HG03039 (cell line): ENCODE measurements at regions not wholly inside any gene's neighbourhood (a gene's known extent, or its start where the extent isn't known, plus 50 kb on each side); places are given as distances from the start of the nearest gene placed in this dataset.
A peak's percentile ranks its signal among the peaks of the same experiment; 100 is the strongest.

Source experiments
- ATAC-seq: cut with Tn5 transposase; IDR thresholded peaks from one replicate; pipeline ENCODE4 v1.9.1; 2021; ENCODE audit warnings: mild to moderate bottlenecking, moderate library complexity; ENCODE audit not compliant: unreplicated experiment

DNA sequence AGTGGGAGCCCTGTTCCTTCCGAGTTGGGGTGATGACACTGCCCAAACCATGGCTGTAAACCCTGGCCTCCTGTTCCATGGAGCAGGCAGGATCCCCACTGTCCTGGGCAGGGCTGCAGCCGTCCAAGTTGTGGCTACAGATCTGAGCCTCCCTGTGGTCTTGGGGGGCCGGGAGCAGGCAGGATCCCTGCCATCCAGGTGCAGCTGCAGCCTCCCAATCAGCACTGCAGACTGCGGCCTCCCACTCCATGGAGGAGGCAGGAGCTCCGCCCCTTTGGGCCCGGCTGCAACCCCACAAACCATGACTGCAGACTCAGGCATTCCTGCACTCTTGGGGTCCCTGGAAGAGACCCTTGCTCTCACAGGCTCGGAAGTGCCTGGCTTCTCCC, 872.1 kb upstream of the GJE1 start:
- no peak for ATAC-seq

DNA sequence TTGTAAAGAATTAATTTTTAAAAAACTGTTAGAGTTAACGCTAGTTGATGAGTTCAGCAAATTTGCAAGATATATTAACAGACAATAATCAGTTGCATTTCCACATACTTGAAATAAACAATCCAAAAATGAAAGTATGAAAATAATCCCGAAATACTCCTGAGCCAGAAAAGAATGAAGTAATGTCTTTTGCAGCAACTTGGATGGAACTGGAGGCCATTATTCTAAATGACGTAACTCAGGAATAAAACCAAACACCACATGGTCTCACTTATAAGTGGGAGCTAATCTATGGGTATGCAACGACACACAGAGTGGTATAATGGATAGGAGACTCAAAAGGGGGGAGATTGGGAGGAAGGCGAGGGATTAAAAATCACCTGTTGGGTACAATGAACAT, 872.9 kb upstream of the GJE1 start:
- ATAC-seq: no peak

DNA sequence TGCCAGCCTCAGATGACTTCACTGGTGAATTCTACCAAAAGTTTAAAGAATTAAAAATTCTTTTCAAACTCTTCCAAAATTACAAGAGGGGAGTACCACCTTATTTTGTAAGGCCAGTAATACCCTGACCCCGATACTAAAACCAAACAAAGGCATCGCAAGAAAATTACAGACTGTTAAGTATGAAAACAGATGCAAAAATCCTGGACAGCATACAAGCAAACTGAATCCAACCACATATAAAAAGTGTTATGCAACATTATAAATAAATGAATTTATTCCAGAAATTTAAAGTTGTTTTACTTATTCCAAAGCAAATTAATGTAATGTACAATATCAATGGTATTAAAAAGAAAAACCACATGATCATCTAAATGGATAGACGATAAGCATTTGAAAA, 873.6 kb upstream of the GJE1 start:
- no peak for ATAC-seq

DNA sequence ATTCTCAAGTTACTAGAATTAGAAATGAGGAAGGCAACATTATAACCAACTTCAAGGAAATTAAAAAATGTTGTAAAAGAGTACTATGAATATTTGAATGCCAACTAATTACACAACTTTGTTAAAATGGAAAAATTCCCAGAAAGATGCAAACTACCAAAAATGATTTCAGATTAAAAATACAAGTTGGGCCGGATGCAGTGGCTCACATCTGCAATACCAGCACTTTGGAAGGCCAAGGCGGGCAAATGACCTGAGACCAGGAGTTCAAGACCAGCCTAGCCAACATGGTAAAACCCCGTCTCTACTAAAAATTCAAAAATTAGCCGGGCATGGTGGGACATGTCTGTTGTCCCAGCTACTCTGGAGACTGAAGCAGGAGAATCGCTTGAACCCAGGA, 874.2 kb upstream of the GJE1 start:
- no peak for ATAC-seq

DNA sequence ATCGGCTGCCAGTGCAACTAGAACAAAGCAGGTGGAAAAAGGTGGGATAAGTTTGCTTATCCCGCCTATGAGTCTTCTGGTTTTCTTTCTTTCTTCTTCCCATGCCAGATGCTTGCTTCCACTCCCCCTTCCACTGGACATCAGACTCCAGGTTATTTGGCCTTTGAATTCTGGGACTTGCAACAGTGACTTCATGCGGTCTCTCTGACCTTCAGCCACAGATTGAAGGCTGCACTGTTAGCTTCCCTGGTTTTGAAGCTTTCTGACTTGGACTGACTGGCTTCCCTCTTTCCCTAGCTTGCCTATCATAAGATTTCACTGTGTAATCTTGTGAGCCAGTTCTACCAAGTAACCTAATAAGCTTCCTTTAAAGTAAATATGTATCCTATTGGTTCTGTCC, 878.4 kb upstream of the GJE1 start:
- ATAC-seq: no peak

DNA sequence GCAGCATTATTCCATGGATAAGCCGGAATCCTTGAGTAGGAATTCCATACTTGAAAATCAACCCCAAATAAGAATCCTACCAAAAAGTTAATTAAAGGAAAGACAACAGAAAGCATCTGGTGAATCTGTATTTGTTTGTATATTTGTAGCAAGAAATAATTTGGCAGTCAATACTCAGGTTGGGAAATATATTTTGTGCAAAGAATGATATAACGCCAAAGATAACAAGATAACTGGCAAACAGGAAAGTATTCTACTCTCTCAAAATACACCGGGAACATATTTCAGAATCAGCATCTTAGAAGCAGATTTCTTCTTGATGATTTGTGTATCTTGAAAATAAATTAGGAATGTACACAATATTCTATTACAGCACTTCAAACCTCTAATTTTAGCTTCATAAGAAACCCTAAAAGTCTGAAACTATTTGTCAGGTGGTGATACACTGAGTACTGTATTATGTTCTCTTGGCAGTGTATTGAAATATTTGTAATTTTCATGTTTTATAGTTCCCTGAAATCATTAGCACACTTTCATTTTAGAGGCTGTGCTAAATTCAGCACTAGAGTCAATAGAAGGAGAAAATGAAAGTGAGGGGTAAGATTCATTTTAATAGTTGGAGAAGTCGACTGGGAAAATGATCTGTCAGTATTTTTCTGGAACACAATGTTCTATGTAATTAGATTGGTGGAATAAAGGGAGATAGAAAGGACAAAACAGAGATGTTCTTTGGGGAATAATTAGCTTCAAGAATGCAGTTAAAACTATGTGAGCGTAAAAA, 879.7 kb upstream of the GJE1 start:
- no peak for ATAC-seq

DNA sequence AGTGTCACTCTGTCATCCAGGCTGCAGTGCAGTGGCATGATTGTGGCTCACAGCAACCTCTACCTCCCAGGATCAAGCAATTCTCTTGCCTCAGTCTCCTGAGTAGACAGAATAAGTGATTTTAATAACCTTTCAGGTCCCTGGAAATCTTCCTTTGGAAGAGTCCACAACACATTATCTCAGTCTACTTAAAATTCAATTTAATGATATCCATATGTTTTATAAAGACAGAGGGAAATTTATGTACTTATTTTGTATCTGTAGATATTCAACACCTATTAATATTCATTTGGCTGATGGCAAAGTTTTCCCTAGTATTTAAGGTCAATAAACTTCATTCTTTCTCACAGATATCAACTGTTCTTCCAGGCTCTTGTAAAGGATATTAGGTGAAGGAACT, 881.4 kb upstream of the GJE1 start:
- no peak for ATAC-seq

DNA sequence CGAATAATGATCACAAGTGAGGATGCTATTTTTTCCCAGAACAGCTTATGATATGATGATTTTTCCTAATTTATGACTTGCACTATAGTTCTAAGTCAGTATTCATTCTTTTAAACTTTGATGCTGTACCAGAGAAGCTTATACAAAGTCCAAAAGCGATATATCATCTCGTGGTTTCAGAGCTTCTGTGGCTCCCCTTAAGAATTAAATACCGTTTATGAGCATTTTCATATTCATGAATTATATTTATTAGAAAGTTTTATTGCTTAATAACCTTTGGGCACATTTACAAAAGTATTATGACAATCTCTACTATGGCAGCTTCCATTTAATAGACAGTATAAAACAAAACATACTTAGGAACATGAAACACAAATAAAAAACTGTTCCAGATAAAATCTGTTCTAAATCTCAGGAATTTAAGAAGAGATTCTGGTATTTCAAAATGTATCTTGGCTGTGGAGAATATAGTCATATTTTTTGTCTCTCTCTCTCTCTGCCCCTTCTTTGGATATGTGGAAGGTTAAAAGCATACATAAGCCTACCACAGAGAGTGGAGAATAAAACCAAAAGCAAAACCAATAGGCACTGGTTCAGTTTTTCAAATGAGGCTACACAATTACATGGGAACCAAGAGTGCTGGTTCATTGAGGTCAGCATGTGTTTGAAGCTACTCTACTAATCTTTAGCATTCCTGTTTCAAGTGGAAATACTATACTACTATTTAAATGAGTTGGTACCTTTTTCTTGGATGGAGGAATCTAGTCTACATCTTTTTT, 884.5 kb upstream of the GJE1 start:
- ATAC-seq: peak; percentile 75

DNA sequence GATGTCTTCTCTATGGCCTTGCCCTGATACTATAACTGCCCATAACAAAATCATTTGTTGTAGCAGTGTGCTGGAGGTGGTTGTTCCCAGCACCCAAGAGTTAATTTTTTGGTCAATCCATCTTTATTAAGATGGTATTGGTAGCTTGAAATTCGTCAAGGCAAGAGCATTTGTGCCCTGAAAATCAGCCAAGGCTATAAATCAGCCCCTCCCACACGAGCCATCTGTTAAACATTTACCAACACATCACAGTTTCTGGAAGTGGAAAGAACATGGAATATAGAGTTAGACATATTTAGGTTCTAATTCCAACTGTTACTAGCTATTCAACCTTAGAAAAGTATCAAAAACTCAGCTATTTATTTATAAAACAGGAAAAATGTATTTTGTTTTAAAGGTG, 888.4 kb upstream of the GJE1 start:
- no peak for ATAC-seq

DNA sequence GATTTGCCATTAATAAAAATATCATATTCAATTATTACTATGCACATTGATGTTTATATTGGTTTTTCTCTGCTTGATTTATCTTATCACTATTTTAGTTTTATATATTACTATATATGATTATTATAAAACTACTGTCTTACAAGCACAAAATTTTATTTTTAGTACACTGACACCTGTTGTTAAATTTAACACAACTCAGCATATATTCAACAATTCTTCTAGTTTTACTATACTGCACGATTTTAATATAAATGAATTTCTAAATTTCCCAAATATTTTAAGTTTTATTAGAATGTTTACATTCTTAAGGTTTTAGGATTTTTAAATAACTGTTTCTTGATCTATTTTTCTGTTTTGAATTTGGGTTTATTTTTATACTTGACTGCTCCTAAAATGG, 889.8 kb upstream of the GJE1 start:
- ATAC-seq: no peak

DNA sequence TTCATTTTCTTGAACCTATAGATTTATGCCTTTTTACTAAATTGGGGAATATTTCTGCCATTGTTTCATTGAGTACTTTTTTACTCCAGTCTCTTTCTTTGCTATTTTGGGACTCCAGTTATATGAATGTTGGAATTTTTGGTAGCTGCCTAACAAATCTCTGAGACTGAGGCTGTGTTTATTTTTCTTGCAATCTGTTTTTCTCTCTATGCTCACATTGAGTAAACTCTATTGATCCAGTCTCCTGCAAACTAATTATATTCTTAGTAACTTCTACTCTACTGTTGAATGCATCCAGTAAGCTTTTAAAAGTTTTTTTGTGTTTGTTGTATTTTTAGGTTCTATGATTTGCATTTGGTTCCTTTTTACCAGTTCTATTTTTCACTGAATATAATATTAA, 903.4 kb upstream of the GJE1 start:
- no peak for ATAC-seq

DNA sequence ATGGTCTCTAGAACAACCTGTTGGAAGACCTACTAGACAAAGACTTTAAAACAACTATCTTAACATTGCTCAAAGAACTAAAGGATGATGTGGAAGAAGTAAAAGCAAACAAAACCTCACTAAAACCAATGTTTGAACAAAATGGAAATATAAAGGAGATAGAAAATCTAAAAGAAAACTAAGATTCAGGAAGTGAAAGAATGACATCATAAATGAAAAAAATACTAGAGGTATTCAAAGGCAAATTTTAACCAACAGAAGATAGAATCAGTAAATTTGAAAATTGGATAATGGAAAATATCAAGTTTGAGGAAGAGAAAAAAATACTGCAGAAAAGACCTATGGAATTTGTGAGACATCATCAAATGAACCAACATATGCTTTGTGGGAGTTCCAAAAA, 914.1 kb upstream of the GJE1 start:
- no peak for ATAC-seq

DNA sequence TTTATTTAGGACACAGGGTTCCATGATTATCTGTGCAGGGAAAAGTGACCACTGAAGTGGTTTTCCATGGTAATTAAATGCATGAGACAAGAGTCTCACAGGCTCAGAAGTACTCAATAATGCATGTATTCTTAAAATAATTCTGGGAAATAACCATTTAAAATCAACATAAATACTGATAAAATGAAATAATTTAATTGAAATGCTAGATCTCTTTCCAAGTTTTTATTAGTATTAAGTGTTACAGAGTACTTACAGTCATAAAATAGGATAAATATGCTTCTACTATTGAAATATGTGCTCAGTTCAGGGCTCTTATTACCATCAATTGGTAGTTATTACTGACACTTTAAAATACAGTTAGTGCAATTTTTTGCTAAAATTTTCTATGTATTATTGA, 916.0 kb upstream of the GJE1 start:
- no peak for ATAC-seq

DNA sequence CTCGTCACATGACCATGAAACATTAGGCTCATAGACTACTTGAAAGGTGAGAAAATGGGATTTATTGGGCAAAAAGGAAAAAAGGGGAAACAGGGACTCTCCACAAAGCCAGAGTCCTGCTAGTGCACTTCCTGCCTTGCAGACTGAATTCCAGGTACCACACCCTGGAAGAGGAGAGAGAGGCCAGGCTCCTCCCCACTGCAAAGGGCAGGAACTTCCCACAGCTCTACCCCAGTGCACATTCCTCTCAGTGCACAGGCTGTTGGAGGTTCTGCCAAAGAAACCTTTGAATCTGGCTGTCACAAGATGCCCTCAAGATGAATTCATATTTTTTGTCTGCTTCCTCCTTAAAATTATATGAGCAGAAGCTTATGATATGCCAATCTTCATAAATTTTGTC, 920.4 kb upstream of the GJE1 start:
- ATAC-seq: no peak

DNA sequence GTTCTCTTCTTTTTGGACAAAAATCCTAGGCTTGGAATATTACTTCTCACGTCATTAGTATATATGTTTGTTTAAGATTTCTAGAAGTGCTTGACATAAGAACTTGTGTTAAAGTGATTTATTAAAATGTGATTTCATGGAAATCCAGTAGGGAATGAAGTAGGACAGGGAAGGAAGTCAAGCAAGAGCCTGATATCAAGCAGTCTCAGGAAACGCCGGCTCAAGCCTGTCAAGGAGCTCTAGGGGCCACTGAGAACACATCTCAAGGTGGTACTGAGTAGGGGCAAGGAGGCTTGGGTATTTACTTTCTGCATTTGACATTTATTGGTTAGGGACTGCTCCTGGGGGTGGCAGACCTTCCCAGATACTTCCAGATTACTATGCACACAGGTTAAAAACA, 920.9 kb upstream of the GJE1 start:
- ATAC-seq: no peak

DNA sequence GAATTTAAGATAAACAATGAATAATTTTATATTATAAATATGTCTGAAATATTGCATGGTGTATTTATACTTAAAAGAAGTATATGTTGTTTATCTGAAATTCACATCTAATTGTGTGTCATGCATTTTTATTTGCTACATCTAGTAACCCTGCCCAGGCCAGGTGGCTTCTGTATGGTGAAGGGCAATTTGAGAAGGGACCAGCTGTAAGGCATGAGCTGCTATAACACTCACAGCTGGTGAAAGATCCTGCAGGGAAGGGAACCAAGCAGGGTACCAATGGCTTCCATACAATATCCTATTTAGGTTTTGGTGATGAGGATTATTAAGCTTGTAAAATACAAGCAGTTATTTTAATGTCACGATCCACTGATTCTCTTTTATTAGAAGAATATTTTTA, 921.8 kb upstream of the GJE1 start:
- ATAC-seq: no peak

DNA sequence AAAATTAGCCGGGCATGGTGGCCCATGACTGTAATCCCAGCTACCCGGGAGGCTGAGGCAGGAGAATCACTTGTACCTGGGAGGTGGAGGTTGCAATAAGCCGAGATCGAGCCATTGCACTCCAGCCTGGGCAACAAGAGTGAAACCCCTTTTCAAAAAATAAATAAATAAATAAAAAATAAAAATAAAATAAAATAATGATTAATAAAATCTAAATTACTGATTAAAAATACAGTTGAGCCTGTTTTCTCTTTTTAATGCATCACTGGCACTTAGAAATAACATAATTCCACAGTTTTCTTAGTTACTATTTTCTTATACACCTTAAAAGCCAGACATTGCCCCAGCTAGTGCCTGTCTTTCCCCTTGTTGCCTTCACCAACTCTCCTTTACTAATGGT, 922.8 kb upstream of the GJE1 start:
- no peak for ATAC-seq

DNA sequence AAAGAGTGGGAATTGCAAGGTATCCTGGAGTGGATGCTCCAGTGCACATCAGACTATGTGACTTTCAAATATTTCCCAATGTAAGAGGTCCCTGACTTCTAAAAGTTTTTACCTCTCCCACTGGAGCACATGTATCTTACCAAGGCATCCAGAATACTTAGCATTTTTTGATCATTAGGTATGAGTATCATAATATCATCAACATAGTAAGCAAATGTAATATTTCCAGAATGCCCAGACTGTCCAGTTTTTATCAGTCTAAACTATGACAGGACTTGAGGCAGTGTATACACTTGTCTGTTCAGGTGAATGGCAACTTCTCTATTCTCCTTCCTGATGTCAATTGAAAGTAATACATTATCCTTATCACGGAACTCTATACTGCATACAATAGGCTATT, 924.6 kb upstream of the GJE1 start:
- ATAC-seq: no peak

DNA sequence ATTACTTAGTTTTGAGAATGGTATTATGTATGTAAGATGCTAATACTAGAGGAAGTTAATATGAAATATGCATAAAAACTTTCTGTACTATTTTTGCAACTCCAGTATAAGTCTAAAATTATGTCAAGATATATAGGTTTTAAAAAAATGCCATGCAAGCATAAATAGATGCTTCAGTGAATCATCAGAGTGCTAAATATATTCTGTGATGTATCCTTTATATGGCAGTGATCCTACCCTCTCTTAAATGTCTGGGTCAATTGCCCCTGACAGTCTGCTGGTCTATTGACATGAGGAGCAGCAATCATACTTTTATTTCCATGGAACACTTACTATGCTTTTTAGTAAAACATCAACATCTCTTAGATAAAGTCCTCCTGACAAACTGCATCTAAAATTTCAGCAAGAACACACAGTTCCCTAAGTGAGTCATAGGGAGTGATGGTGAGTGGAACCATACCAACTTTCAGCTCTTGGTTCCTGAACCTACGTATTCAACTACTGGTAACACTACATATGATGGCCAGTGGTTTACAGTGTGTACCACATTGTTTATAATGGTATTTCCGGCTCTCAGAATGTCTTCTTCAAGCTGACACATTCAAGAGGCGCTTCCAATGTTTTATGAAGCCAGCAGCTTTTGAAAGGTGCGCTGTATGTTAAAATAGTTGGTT, 928.7 kb upstream of the GJE1 start:
- ATAC-seq: no peak

DNA sequence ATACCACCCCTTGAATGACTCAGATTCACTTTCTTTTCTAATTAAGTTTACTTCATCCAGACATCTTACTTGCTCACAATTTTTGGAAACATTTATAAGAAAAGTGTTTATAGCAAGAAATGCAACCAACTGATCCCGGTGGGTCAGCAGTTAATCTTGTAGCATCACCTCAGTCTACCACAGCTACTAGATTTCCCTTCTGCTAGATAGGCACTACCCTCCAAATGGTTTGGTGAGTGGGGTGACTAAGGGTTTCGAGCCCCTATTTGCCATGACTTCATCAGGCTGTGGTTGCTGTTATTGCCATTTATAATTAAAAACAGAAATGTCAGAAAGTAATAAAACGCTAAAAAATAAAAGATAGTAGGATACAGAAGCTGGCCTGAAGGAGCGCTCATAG, 930.1 kb upstream of the GJE1 start:
- ATAC-seq: no peak

DNA sequence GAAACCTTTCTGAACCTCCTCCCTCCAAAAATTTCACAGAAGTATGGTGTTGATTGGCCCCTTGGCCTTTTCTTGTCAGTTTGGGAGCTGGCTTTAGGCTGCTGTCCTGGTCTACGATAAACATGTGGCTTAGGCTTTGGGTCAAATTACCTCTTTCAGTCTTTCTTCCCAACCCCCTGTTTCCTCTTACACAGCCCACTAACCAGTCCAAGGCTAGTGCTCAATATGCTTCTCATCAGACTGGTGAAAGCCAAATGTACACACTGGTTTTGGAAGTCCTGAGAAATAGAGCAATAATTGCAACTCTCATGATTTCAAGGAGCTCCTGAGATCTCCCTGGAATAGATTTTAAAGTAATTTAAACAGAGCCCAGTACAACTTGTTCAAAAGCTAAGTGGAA, 933.7 kb upstream of the GJE1 start:
- no peak for ATAC-seq

DNA sequence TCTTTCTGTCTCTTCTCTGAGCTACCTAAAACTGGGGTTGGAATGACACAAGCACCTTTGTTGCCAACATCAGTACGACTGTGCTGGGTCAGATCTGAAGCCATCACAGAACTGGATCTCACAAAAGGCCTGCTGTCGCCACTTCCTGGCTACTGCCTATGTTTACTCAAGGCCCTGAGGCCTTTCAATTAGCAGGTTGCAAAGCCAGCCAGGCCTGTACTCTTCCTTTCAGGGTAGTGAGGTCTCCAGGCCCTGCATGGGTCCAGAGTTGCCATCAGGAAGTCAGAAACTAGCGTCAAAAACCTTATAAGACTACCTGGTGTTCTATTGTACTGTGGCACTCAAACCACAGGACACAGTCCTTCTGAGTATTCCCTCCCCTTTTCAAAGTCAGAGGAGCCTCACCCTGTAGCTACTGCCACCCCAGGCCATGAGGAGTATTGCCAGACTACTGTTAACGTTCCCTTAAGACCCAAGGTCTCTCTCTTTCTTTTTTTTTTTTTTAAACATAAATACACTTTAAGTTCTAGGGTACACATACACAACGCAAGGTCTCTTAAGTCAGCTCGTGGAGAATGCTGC, 937.4 kb upstream of the GJE1 start:
- ATAC-seq: no peak
